ENCODE measurements at regions not wholly inside any gene's neighbourhood (a gene's known extent, or its start where the extent isn't known, plus 50 kb on each side); places are given as distances from the start of the nearest gene placed in this dataset.

- ATAC-seq (no peak), FAIRE-seq (no peak), DNase-seq (ENCODE audit: low read depth, low spot score) (no peak)
- no peaks in the 10 kb centered on the region for H4K20me1 ChIP-seq (ENCODE audit: control insufficient read depth, insufficient read depth)
- no peak overlapping the region for H3K4me2 ChIP-seq (ENCODE audit: control insufficient read depth, insufficient read depth)
- ChIA-PET SMC1A (ENCODE audit: uncharacterized antibody, unreplicated experiment) (interaction anchor here (0.6 kb wide), 2 partner anchors 8 to 14 kb away, joined by 3 read pairs; no protein-coding TSS in a partner anchor), CTCF (interaction anchor here (1.2 kb wide), 1 partner anchor 414 kb away, joined by 3 read pairs; no protein-coding TSS in a partner anchor), RAD21 (ENCODE audit: unreplicated experiment) (interaction anchor here (0.6 to 1.0 kb wide), 3 partner anchors 413 to 1377 kb away, joined by 3 read pairs; no protein-coding TSS in a partner anchor), POLR2A (no interaction called here)
- no peaks in the 10 kb centered on the region for H3K4me1 ChIP-seq (ENCODE audit: control insufficient read depth, insufficient read depth, low read length)
- H3K79me2 ChIP-seq (ENCODE audit: control insufficient read depth, insufficient read depth, low read length) = no peaks in the 10 kb centered on the region
- in situ Hi-C loops (cut with MboI) (loop anchor here (10.0 kb wide), 1 partner anchor 969 kb away; no protein-coding TSS in a partner anchor), intact Hi-C loops (cut with micrococcal nuclease; ENCODE audit: unreplicated experiment) (loop anchor here (10.0 kb wide), 1 partner anchor 291 kb away; no protein-coding TSS in a partner anchor)
- no TSS peak for BruUV-seq (replicated peaks)
- no peaks in the 10 kb centered on the region for H3K36me3 ChIP-seq (ENCODE audit: control insufficient read depth in 2 of 2, insufficient read depth in 2 of 2, low read length in 1 of 2)
- TF ChIP-seq SIN3A (IDR thresholded peaks at IDR 0.05; ENCODE audit: low read depth, low read length) (no peak), ATF7 (IDR thresholded peaks at IDR 0.05; ENCODE audit: low read depth) (no peak), CHD4 (IDR thresholded peaks at IDR 0.05) (no peak), SMARCA5 (IDR thresholded peaks at IDR 0.05) (no peak), SUPT20H (IDR thresholded peaks at IDR 0.05; ENCODE audit: borderline replicate concordance, control insufficient read depth, low read depth, low read length) (no peak), REST (IDR thresholded peaks at IDR 0.05; ENCODE audit: low read depth, low read length) (no peak), NRF1 (conservative IDR thresholded peaks at IDR 0.05; ENCODE audit: low read depth, low read length) (no peak), PML (IDR thresholded peaks at IDR 0.05; ENCODE audit: low read length) (no peak), ZNF217 (IDR thresholded peaks at IDR 0.05) (no peak), SMC3 (IDR thresholded peaks at IDR 0.05; ENCODE audit: borderline replicate concordance, low read length) (no peak), SREBF2 (IDR thresholded peaks at IDR 0.05; ENCODE audit: low read length) (no peak), MEF2B (IDR thresholded peaks at IDR 0.05; ENCODE audit: partially characterized antibody, poor library complexity, severe bottlenecking) (no peak), MTA2 (IDR thresholded peaks at IDR 0.05; ENCODE audit: low read depth) (no peak), ZNF274 (IDR thresholded peaks at IDR 0.05; ENCODE audit: insufficient read depth, insufficient read length) (no peak), FOS (IDR thresholded peaks at IDR 0.05; ENCODE audit: borderline replicate concordance, extremely low read depth, insufficient read length) (no peak)
- TF ChIP-seq, protein P1, sequence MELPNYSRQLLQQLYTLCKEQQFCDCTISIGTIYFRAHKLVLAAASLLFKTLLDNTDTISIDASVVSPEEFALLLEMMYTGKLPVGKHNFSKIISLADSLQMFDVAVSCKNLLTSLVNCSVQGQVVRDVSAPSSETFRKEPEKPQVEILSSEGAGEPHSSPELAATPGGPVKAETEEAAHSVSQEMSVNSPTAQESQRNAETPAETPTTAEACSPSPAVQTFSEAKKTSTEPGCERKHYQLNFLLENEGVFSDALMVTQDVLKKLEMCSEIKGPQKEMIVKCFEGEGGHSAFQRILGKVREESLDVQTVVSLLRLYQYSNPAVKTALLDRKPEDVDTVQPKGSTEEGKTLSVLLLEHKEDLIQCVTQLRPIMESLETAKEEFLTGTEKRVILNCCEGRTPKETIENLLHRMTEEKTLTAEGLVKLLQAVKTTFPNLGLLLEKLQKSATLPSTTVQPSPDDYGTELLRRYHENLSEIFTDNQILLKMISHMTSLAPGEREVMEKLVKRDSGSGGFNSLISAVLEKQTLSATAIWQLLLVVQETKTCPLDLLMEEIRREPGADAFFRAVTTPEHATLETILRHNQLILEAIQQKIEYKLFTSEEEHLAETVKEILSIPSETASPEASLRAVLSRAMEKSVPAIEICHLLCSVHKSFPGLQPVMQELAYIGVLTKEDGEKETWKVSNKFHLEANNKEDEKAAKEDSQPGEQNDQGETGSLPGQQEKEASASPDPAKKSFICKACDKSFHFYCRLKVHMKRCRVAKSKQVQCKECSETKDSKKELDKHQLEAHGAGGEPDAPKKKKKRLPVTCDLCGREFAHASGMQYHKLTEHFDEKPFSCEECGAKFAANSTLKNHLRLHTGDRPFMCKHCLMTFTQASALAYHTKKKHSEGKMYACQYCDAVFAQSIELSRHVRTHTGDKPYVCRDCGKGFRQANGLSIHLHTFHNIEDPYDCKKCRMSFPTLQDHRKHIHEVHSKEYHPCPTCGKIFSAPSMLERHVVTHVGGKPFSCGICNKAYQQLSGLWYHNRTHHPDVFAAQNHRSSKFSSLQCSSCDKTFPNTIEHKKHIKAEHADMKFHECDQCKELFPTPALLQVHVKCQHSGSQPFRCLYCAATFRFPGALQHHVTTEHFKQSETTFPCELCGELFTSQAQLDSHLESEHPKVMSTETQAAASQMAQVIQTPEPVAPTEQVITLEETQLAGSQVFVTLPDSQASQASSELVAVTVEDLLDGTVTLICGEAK (IDR thresholded peaks at IDR 0.05; ENCODE audit: borderline replicate concordance) = no peak
- H3K27ac ChIP-seq (ENCODE audit: control insufficient read depth, insufficient read depth) = no peak overlapping the region
- no peak overlapping the region for H3K9ac ChIP-seq (ENCODE audit: control insufficient read depth, insufficient read depth, low read length)
- no peak overlapping the region for H3K4me3 ChIP-seq
- H2AFZ ChIP-seq (ENCODE audit: control insufficient read depth, low read depth, low read length) = no peak overlapping the region
- no peaks in the 10 kb centered on the region for H3K27me3 ChIP-seq (replicated peaks in 1 of 2; ENCODE audit: control insufficient read depth in 2 of 2, insufficient read depth in 2 of 2, low read length in 1 of 2)
- H3K9me3 ChIP-seq (replicated peaks; ENCODE audit: control insufficient read depth, insufficient read depth, low read length) = no peaks in the 10 kb centered on the region
These were observed 329.8 kb upstream of the SGO1 start for GRCh38 chr3:20515834-20516233.
